HCT116 (cell line): ENCODE measurements at regions not wholly inside any gene's neighbourhood (a gene's known extent, or its start where the extent isn't known, plus 50 kb on each side); places are given as distances from the start of the nearest gene placed in this dataset.

ENCODE experiments used
- ATF3 ChIP-seq: IDR thresholded peaks from 2 replicates; pipeline ENCODE4 v1.6.1; 2012
- CTCF ChIP-seq, 3 experiments: fragments of 200-600 bp in 1 of 3; sonication (generic) in 1 of 3; IDR thresholded peaks in 2 of 3; conservative IDR thresholded peaks in 1 of 3; 2 replicates each; pipeline ENCODE4 v1.5.1; 2012 to 2017; ENCODE audit warnings: low read depth in 2 of 3, low read length in 2 of 3, antibody characterized with exemption in 1 of 3, borderline replicate concordance in 1 of 3, control low read depth in 1 of 3, mild to moderate bottlenecking in 1 of 3, mixed read lengths in 1 of 3, mixed run types in 1 of 3, moderate library complexity in 1 of 3; ENCODE audit not compliant: insufficient read depth in 1 of 3
- EGR1 ChIP-seq: IDR thresholded peaks from 2 replicates; pipeline ENCODE4 v1.6.1; 2012; ENCODE audit warnings: low read depth
- ELF1 ChIP-seq: IDR thresholded peaks from 2 replicates; pipeline ENCODE4 v1.6.1; 2012; ENCODE audit warnings: low read depth, borderline replicate concordance
- EZH2 ChIP-seq: fragments of 200-600 bp; sonication (generic); IDR thresholded peaks from 2 replicates; pipeline ENCODE4 v1.6.1; 2017; ENCODE audit warnings: antibody characterized with exemption, mixed run types
- EZH2phosphoT487 ChIP-seq: fragments of 200-600 bp; IDR thresholded peaks from 2 replicates; pipeline ENCODE4 v1.6.1; 2018; ENCODE audit warnings: antibody characterized with exemption, borderline replicate concordance
- POLR2A ChIP-seq: IDR thresholded peaks from 2 replicates; pipeline ENCODE4 v1.7.0; 2011; ENCODE audit warnings: borderline replicate concordance; ENCODE audit not compliant: insufficient read depth, insufficient read length; ENCODE audit errors: extremely low read depth
- POLR2AphosphoS5 ChIP-seq: IDR thresholded peaks from 2 replicates; pipeline ENCODE4 v1.6.1; 2011; ENCODE audit warnings: mild to moderate bottlenecking, low read depth, low read length, moderate library complexity

- TF ChIP-seq ELF1 = no peak
- TF ChIP-seq EZH2phosphoT487 = no peak
- TF ChIP-seq POLR2A = no peak
- TF ChIP-seq POLR2AphosphoS5 = no peak
- TF ChIP-seq CTCF (IDR thresholded peaks at IDR 0.05 in 2 of 3, conservative IDR thresholded peaks at IDR 0.05 in 1 of 3; ENCODE audit: borderline replicate concordance in 1 of 3, insufficient read depth in 1 of 3, low read depth in 2 of 3, low read length in 2 of 3) = no peak
- TF ChIP-seq EZH2 = no peak
- TF ChIP-seq ATF3 = no peak
- TF ChIP-seq EGR1 = no peak
Measured at GRCh38 chr18:41703744-41704530, 251.1 kb upstream of the PIK3C3 start.
